Activated effector memory CD4-positive, alpha-beta T cell treated with Interleukin-2 at 50 U/mL for 16 hours (primary cell): ENCODE measurements at regions not wholly inside any gene's neighbourhood (a gene's known extent, or its start where the extent isn't known, plus 50 kb on each side); places are given as distances from the start of the nearest gene placed in this dataset.

Experiments used
- DNase-seq: peaks from one replicate; pipeline ENCODE4 v3.0.0-alpha.2; 2020

- no peak for DNase-seq
Measured at GRCh38 chr9:89889865-89890264, 285.1 kb downstream of the GADD45G start.

GRCh38 chr9:89890326-89890980 lies 285.6 kb downstream of the GADD45G start:
- no peak for DNase-seq

GRCh38 chr9:89891221-89891590 lies 286.4 kb downstream of the GADD45G start:
- no peak for DNase-seq

- DNase-seq, result no peak
Measured at GRCh38 chr9:89891591-89892304, 286.9 kb downstream of the GADD45G start.

- no peak for DNase-seq
Measured at GRCh38 chr9:89892920-89893319, 288.1 kb downstream of the GADD45G start.

- DNase-seq, result no peak
Measured at GRCh38 chr9:89893886-89894285, 289.1 kb downstream of the GADD45G start.

- DNase-seq, result no peak
Measured at GRCh38 chr9:89896806-89897340, 292.1 kb downstream of the GADD45G start.

GRCh38 chr9:89899573-89899972 lies 294.8 kb downstream of the GADD45G start:
- DNase-seq, result no peak

- no peak for DNase-seq
Measured at GRCh38 chr9:89901920-89902319, 297.1 kb downstream of the GADD45G start.

GRCh38 chr9:89902450-89903140 lies 297.8 kb downstream of the GADD45G start:
- no peak for DNase-seq

- no peak for DNase-seq
Measured at GRCh38 chr9:89903141-89903475, 298.3 kb downstream of the GADD45G start.

GRCh38 chr9:89905606-89906338 lies 301.0 kb downstream of the GADD45G start:
- DNase-seq, result no peak

GRCh38 chr9:89911721-89912604 lies 307.2 kb downstream of the GADD45G start:
- no peak for DNase-seq

GRCh38 chr9:89912605-89912953 lies 307.8 kb downstream of the GADD45G start:
- no peak for DNase-seq

GRCh38 chr9:89915187-89915586 lies 310.4 kb downstream of the GADD45G start:
- DNase-seq, result no peak

- DNase-seq, result no peak
Measured at GRCh38 chr9:89916001-89916597, 311.3 kb downstream of the GADD45G start.

- no peak for DNase-seq
Measured at GRCh38 chr9:89917861-89918260, 313.0 kb downstream of the GADD45G start.

- no peak for DNase-seq
Measured at GRCh38 chr9:89919171-89919681, 314.4 kb downstream of the GADD45G start.

GRCh38 chr9:89920131-89920530 lies 315.3 kb downstream of the GADD45G start:
- no peak for DNase-seq

GRCh38 chr9:89920951-89921350 lies 316.1 kb downstream of the GADD45G start:
- DNase-seq, result no peak

GRCh38 chr9:89922099-89922498 lies 317.3 kb downstream of the GADD45G start:
- DNase-seq, result no peak

- DNase-seq, result no peak
Measured at GRCh38 chr9:89923174-89923573, 318.4 kb downstream of the GADD45G start.
